WTC11 (cell line): ENCODE measurements at regions not wholly inside any gene's neighbourhood (a gene's known extent, or its start where the extent isn't known, plus 50 kb on each side); places are given as distances from the start of the nearest gene placed in this dataset.

Experiments
- ATAC-seq: fragments of 200-7000 bp; cut with Tn5 transposase; 2 replicates; pipeline ENCODE4 v1.10.0; 2021; ENCODE audit warnings: mild to moderate bottlenecking, moderate library complexity
- CTCF ChIA-PET: fragments of 300-600 bp; sonication (Branson Sonifier 250); formaldehyde crosslinking; loops from one replicate; lab custom pipeline; 2021; ENCODE audit warnings: antibody characterized with exemption; lab: Charles Lee
- POLR2A ChIA-PET: fragments of 350-600 bp; sonication (Branson Sonifier 250); formaldehyde crosslinking; loops from one replicate; lab custom pipeline; 2021; ENCODE audit warnings: antibody characterized with exemption; lab: Charles Lee
- DNase-seq: peaks from one replicate; pipeline ENCODE4 v3.0.0; 2021; ENCODE audit warnings: low spot score
- H3K27ac Mint-ChIP-seq: 2 replicates; pipeline ENCODE4 v1.8.0; 2021; ENCODE audit warnings: mixed read lengths
- H3K27me3 Mint-ChIP-seq: 2 replicates; pipeline ENCODE4 v1.8.0; 2021; ENCODE audit warnings: low read depth, mild to moderate bottlenecking, moderate library complexity, mixed read lengths
- H3K36me3 Mint-ChIP-seq: 2 replicates; pipeline ENCODE4 v1.8.0; 2021; ENCODE audit warnings: mixed read lengths
- H3K4me1 Mint-ChIP-seq: 2 replicates; pipeline ENCODE4 v1.8.0; 2022; ENCODE audit warnings: mixed read lengths
- H3K4me3 Mint-ChIP-seq: 2 replicates; pipeline ENCODE4 v1.8.0; 2021; ENCODE audit warnings: mild to moderate bottlenecking, moderate library complexity, mixed read lengths
- H3K9me3 Mint-ChIP-seq: 2 replicates; pipeline ENCODE4 v1.8.0; 2021; ENCODE audit warnings: mixed read lengths
- CREM ChIP-seq: sonication (generic); formaldehyde crosslinking; IDR thresholded peaks from 2 replicates; pipeline ENCODE4 v1.8.1; 2022; ENCODE audit warnings: mild to moderate bottlenecking, missing genetic modification reagents, moderate library complexity
- FOXJ3 ChIP-seq: sonication (generic); formaldehyde crosslinking; IDR thresholded peaks from 2 replicates; pipeline ENCODE4 v1.9.0; 2021; ENCODE audit warnings: missing genetic modification reagents, mild to moderate bottlenecking, borderline replicate concordance
- GTF2I ChIP-seq: fragments of 250-450 bp; sonication (Bioruptor Pico); conservative IDR thresholded peaks from 2 replicates; pipeline ENCODE4 v1.4.0; 2021; ENCODE audit warnings: mild to moderate bottlenecking
- RELA ChIP-seq: sonication (generic); formaldehyde crosslinking; IDR thresholded peaks from 2 replicates; pipeline ENCODE4 v1.8.1; 2022; ENCODE audit warnings: missing genetic modification reagents, mild to moderate bottlenecking, borderline replicate concordance
- SMAD3 ChIP-seq: sonication (generic); formaldehyde crosslinking; IDR thresholded peaks from 2 replicates; pipeline ENCODE4 v1.8.0; 2022; ENCODE audit warnings: missing genetic modification reagents, mild to moderate bottlenecking, borderline replicate concordance
- SOX15 ChIP-seq: fragments of 250-450 bp; sonication (Bioruptor Pico); IDR thresholded peaks from 2 replicates; pipeline ENCODE4 v1.9.0; 2021; ENCODE audit warnings: mild to moderate bottlenecking
- ZBTB21 ChIP-seq: sonication (generic); formaldehyde crosslinking; IDR thresholded peaks from 2 replicates; pipeline ENCODE4 v1.8.1; 2023; ENCODE audit warnings: mild to moderate bottlenecking, missing genetic modification reagents, borderline replicate concordance
- ZNF317 ChIP-seq: sonication (generic); formaldehyde crosslinking; IDR thresholded peaks from 2 replicates; pipeline ENCODE4 v1.8.1; 2023; ENCODE audit warnings: low read depth, mild to moderate bottlenecking, moderate library complexity, missing genetic modification reagents, borderline replicate concordance
- TF ChIP-seq, protein P1 (sequence below): fragments of 250-450 bp; sonication (Bioruptor Pico); conservative IDR thresholded peaks from 2 replicates; pipeline ENCODE4 v1.9.0; 2021; ENCODE audit warnings: mild to moderate bottlenecking
- TF ChIP-seq, protein P2 (sequence below): sonication (generic); formaldehyde crosslinking; IDR thresholded peaks from 2 replicates; pipeline ENCODE4 v1.8.0; 2023; ENCODE audit warnings: missing genetic modification reagents, mild to moderate bottlenecking, borderline replicate concordance
- TF ChIP-seq, protein P3 (sequence below): sonication (generic); formaldehyde crosslinking; IDR thresholded peaks from 2 replicates; pipeline ENCODE4 v1.8.1; 2023; ENCODE audit warnings: mild to moderate bottlenecking, missing genetic modification reagents
- TF ChIP-seq, protein P4 (sequence below): sonication (generic); formaldehyde crosslinking; IDR thresholded peaks from 2 replicates; pipeline ENCODE4 v1.8.0; 2023; ENCODE audit warnings: missing genetic modification reagents
- TF ChIP-seq, protein P5 (sequence below): sonication (generic); formaldehyde crosslinking; IDR thresholded peaks from 2 replicates; pipeline ENCODE4 v1.8.1; 2022; ENCODE audit warnings: missing genetic modification reagents, borderline replicate concordance
- TF ChIP-seq, protein P6 (sequence below): sonication (generic); formaldehyde crosslinking; IDR thresholded peaks from 2 replicates; pipeline ENCODE4 v1.8.0; 2023; ENCODE audit warnings: mild to moderate bottlenecking, missing genetic modification reagents

DNA sequence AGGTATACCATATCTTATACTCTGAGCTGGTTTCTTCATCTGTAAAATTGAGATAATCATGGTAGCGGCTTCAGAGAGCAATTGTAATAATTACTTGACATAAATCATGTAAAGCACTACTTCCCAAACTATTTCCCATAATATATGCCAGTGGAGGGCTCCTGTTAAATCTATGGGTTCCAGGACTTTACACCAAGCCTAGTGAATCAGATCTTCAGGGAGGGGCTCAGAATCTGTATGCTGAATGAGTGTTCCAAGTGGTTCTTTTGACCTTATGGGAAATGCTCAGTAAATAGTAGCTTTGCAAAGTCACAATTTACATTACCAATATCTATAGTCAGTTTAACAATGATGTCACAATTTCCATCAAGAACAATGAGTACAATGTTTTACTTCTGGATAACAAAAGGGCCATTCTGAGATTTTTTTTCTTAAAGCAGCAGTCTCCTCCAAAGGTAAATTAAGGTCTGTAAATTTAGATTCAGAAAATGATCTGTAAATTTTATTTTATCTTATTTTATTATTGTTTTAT lies 50.9 kb upstream of the NLK start:
- DNase-seq (no peak), ATAC-seq (no peak)
- H3K36me3 Mint-ChIP-seq, result no peaks in the 10 kb centered on the region
- ChIA-PET POLR2A (interaction anchor here (0.6 kb wide), 1 partner anchor 140 kb away, joined by 7 read pairs; no protein-coding TSS in a partner anchor), CTCF (no interaction called here)
- TF ChIP-seq GTF2I (CRISPR knock-in tag), result no peak
- TF ChIP-seq, protein P1, sequence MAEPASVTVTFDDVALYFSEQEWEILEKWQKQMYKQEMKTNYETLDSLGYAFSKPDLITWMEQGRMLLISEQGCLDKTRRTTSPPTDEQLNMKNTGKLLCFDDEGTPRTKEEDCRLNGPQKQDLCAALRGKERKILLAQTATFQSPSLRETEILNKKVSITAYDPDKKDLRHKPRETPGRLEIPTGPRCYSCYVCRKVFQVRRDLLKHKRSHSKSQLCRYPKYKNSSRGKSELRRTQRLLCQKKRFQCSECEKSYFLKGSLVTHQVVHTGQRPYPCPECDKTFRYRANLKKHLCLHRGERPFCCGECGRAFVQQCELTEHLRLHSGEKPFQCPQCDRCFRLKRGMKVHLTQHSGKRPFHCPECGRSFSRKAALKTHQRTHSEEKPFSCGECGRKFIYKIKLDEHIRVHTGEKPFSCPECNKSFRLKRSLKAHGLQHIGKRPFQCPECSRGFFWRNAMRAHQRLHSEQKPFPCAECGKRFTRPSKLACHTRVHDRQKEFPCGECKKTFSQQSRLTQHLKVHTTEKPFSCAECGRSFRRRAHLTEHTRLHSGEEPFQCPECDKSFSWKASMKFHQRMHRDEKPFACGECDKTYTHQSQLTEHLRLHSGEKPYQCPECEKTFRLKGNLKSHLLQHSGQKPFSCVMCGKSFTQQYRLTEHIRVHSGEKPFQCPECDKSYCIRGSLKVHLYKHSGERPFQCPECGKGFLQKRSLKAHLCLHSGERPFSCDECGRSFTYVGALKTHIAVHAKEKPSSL (CRISPR knock-in tag), result no peak
- TF ChIP-seq, protein P2, sequence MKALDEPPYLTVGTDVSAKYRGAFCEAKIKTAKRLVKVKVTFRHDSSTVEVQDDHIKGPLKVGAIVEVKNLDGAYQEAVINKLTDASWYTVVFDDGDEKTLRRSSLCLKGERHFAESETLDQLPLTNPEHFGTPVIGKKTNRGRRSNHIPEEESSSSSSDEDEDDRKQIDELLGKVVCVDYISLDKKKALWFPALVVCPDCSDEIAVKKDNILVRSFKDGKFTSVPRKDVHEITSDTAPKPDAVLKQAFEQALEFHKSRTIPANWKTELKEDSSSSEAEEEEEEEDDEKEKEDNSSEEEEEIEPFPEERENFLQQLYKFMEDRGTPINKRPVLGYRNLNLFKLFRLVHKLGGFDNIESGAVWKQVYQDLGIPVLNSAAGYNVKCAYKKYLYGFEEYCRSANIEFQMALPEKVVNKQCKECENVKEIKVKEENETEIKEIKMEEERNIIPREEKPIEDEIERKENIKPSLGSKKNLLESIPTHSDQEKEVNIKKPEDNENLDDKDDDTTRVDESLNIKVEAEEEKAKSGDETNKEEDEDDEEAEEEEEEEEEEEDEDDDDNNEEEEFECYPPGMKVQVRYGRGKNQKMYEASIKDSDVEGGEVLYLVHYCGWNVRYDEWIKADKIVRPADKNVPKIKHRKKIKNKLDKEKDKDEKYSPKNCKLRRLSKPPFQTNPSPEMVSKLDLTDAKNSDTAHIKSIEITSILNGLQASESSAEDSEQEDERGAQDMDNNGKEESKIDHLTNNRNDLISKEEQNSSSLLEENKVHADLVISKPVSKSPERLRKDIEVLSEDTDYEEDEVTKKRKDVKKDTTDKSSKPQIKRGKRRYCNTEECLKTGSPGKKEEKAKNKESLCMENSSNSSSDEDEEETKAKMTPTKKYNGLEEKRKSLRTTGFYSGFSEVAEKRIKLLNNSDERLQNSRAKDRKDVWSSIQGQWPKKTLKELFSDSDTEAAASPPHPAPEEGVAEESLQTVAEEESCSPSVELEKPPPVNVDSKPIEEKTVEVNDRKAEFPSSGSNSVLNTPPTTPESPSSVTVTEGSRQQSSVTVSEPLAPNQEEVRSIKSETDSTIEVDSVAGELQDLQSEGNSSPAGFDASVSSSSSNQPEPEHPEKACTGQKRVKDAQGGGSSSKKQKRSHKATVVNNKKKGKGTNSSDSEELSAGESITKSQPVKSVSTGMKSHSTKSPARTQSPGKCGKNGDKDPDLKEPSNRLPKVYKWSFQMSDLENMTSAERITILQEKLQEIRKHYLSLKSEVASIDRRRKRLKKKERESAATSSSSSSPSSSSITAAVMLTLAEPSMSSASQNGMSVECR (CRISPR knock-in tag), result no peak
- TF ChIP-seq, protein P3, sequence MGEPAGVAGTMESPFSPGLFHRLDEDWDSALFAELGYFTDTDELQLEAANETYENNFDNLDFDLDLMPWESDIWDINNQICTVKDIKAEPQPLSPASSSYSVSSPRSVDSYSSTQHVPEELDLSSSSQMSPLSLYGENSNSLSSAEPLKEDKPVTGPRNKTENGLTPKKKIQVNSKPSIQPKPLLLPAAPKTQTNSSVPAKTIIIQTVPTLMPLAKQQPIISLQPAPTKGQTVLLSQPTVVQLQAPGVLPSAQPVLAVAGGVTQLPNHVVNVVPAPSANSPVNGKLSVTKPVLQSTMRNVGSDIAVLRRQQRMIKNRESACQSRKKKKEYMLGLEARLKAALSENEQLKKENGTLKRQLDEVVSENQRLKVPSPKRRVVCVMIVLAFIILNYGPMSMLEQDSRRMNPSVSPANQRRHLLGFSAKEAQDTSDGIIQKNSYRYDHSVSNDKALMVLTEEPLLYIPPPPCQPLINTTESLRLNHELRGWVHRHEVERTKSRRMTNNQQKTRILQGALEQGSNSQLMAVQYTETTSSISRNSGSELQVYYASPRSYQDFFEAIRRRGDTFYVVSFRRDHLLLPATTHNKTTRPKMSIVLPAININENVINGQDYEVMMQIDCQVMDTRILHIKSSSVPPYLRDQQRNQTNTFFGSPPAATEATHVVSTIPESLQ, result no peak
- TF ChIP-seq ZBTB21 (CRISPR knock-in tag), result no peak
- TF ChIP-seq RELA, result no peak
- no peak for TF ChIP-seq FOXJ3 (CRISPR knock-in tag)
- no peak for TF ChIP-seq ZNF317 (CRISPR knock-in tag)
- TF ChIP-seq SMAD3 (CRISPR knock-in tag), result no peak
- no peak for TF ChIP-seq SOX15
- TF ChIP-seq CREM (CRISPR knock-in tag), result no peak
- TF ChIP-seq, protein P4, sequence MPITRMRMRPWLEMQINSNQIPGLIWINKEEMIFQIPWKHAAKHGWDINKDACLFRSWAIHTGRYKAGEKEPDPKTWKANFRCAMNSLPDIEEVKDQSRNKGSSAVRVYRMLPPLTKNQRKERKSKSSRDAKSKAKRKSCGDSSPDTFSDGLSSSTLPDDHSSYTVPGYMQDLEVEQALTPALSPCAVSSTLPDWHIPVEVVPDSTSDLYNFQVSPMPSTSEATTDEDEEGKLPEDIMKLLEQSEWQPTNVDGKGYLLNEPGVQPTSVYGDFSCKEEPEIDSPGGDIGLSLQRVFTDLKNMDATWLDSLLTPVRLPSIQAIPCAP, result no peak
- TF ChIP-seq, protein P5, sequence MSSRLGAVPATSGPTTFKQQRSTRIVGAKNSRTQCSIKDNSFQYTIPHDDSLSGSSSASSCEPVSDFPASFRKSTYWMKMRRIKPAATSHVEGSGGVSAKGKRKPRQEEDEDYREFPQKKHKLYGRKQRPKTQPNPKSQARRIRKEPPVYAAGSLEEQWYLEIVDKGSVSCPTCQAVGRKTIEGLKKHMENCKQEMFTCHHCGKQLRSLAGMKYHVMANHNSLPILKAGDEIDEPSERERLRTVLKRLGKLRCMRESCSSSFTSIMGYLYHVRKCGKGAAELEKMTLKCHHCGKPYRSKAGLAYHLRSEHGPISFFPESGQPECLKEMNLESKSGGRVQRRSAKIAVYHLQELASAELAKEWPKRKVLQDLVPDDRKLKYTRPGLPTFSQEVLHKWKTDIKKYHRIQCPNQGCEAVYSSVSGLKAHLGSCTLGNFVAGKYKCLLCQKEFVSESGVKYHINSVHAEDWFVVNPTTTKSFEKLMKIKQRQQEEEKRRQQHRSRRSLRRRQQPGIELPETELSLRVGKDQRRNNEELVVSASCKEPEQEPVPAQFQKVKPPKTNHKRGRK (CRISPR knock-in tag), result no peak
- TF ChIP-seq, protein P6, sequence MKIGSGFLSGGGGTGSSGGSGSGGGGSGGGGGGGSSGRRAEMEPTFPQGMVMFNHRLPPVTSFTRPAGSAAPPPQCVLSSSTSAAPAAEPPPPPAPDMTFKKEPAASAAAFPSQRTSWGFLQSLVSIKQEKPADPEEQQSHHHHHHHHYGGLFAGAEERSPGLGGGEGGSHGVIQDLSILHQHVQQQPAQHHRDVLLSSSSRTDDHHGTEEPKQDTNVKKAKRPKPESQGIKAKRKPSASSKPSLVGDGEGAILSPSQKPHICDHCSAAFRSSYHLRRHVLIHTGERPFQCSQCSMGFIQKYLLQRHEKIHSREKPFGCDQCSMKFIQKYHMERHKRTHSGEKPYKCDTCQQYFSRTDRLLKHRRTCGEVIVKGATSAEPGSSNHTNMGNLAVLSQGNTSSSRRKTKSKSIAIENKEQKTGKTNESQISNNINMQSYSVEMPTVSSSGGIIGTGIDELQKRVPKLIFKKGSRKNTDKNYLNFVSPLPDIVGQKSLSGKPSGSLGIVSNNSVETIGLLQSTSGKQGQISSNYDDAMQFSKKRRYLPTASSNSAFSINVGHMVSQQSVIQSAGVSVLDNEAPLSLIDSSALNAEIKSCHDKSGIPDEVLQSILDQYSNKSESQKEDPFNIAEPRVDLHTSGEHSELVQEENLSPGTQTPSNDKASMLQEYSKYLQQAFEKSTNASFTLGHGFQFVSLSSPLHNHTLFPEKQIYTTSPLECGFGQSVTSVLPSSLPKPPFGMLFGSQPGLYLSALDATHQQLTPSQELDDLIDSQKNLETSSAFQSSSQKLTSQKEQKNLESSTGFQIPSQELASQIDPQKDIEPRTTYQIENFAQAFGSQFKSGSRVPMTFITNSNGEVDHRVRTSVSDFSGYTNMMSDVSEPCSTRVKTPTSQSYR (CRISPR knock-in tag), result no peak
- no peak overlapping the region for H3K4me3 Mint-ChIP-seq
- peaks cover 6% of the 10 kb centered on the region for H3K4me1 Mint-ChIP-seq
- peaks cover 19% of the 10 kb centered on the region for H3K27me3 Mint-ChIP-seq
- no peaks in the 10 kb centered on the region for H3K9me3 Mint-ChIP-seq
- no peak overlapping the region for H3K27ac Mint-ChIP-seq
